Activated T-cell treated with anti-CD3 and anti-CD28 coated beads, Interleukin-2, amount 50 U/mL, for 24 hours (primary cell): ENCODE measurements at regions not wholly inside any gene's neighbourhood (a gene's known extent, or its start where the extent isn't known, plus 50 kb on each side); places are given as distances from the start of the nearest gene placed in this dataset.

Experiments
- DNase-seq: peaks from one replicate; pipeline ENCODE4 v3.0.0-alpha.2; 2020
- H3K27ac Mint-ChIP-seq: 2 replicates; pipeline ENCODE4 v1.8.0; 2020; ENCODE audit warnings: mild to moderate bottlenecking, mixed read lengths
- H3K27me3 Mint-ChIP-seq: 2 replicates; pipeline ENCODE4 v1.8.0; 2020; ENCODE audit warnings: mixed read lengths
- H3K36me3 Mint-ChIP-seq: 2 replicates; pipeline ENCODE4 v1.8.0; 2020; ENCODE audit warnings: low read depth, mixed read lengths
- H3K4me1 Mint-ChIP-seq: 2 replicates; pipeline ENCODE4 v1.8.0; 2020; ENCODE audit warnings: low read depth, mixed read lengths
- H3K4me3 Mint-ChIP-seq: 2 replicates; pipeline ENCODE4 v1.8.0; 2020; ENCODE audit warnings: mild to moderate bottlenecking, moderate library complexity, mixed read lengths
- H3K9me3 Mint-ChIP-seq: 2 replicates; pipeline ENCODE4 v1.8.0; 2020; ENCODE audit warnings: mixed read lengths

GRCh38 chr6:135109761-135110160, 55.1 kb upstream of the HBS1L start:
- H3K27me3 Mint-ChIP-seq: no peaks in the 10 kb centered on the region
- peaks cover 9% of the 10 kb centered on the region for H3K9me3 Mint-ChIP-seq
- H3K27ac Mint-ChIP-seq: no peak overlapping the region
- DNase-seq: no peak
- H3K4me1 Mint-ChIP-seq: peaks cover 55% of the 10 kb centered on the region
- peaks cover 5% of the 10 kb centered on the region for H3K36me3 Mint-ChIP-seq
- no peak overlapping the region for H3K4me3 Mint-ChIP-seq

- Mint-ChIP-seq H3K4me3 (no peak overlapping the region), H3K9me3 (peaks cover 9% of the 10 kb centered on the region), H3K4me1 (peaks cover 54% of the 10 kb centered on the region), H3K27ac (no peak overlapping the region), H3K27me3 (no peaks in the 10 kb centered on the region), H3K36me3 (peaks cover 5% of the 10 kb centered on the region)
- no peak for DNase-seq
Measured at GRCh38 chr6:135108692-135109091, 54.1 kb upstream of the HBS1L start.

GRCh38 chr6:135106611-135107010, 52.0 kb upstream of the HBS1L start:
- Mint-ChIP-seq H3K4me1 (peaks cover 57% of the 10 kb centered on the region), H3K36me3 (no peaks in the 10 kb centered on the region), H3K27ac (no peak overlapping the region), H3K27me3 (no peaks in the 10 kb centered on the region), H3K9me3 (peaks cover 2% of the 10 kb centered on the region), H3K4me3 (no peak overlapping the region)
- no peak for DNase-seq

- Mint-ChIP-seq H3K4me3 (no peak overlapping the region), H3K36me3 (no peaks in the 10 kb centered on the region), H3K27ac (no peak overlapping the region), H3K27me3 (no peaks in the 10 kb centered on the region), H3K4me1 (peaks cover 60% of the 10 kb centered on the region), H3K9me3 (peaks cover 2% of the 10 kb centered on the region)
- DNase-seq: no peak
Measured at GRCh38 chr6:135105710-135106109, 51.1 kb upstream of the HBS1L start.

- DNase-seq: no peak
- Mint-ChIP-seq H3K9me3 (peaks cover 2% of the 10 kb centered on the region), H3K4me3 (no peak overlapping the region), H3K36me3 (no peaks in the 10 kb centered on the region), H3K4me1 (peaks cover 59% of the 10 kb centered on the region), H3K27me3 (no peaks in the 10 kb centered on the region), H3K27ac (no peak overlapping the region)
Measured at GRCh38 chr6:135105299-135105698, 50.7 kb upstream of the HBS1L start.
